HEK293 (cell line): ENCODE measurements at regions not wholly inside any gene's neighbourhood (a gene's known extent, or its start where the extent isn't known, plus 50 kb on each side); places are given as distances from the start of the nearest gene placed in this dataset.

Experiments used
- CTCF ChIA-PET: fragments of 350-600 bp; formaldehyde crosslinking; extraction: SDS; loops from one replicate; lab custom pipeline; 2021; ENCODE audit warnings: antibody characterized with exemption; lab: Yijun Ruan, JAX
- POLR2A ChIA-PET: fragments of 300-600 bp; formaldehyde crosslinking; extraction: SDS; loops from one replicate; lab custom pipeline; 2020; ENCODE audit warnings: antibody characterized with exemption, inconsistent platforms; lab: Yijun Ruan, JAX
- H3K27ac ChIP-seq: fragments of 200-500 bp; sonication (Bioruptor generic); 2 replicates; pipeline ENCODE4 v1.5.1; 2014; ENCODE audit warnings: low read depth, low read length, control low read depth, inconsistent platforms; ENCODE audit errors: extremely low read depth
- H3K36me3 ChIP-seq, 2 experiments: fragments of 200-500 bp in 1 of 2; sonication (Bioruptor generic) in 1 of 2; 1 replicate in 1 of 2; 2 replicates in 1 of 2; pipeline ENCODE4 v1.5.1; 2014 to 2017; ENCODE audit warnings: inconsistent platforms in 2 of 2, low read length in 2 of 2; ENCODE audit not compliant: control insufficient read depth in 2 of 2, insufficient read depth in 1 of 2
- H3K4me1 ChIP-seq: fragments of 200-500 bp; sonication (Bioruptor generic); 2 replicates; pipeline ENCODE4 v1.5.1; 2014; ENCODE audit warnings: mild to moderate bottlenecking, low read length, inconsistent platforms; ENCODE audit not compliant: control insufficient read depth, insufficient read depth
- H3K4me3 ChIP-seq: 2 replicates; pipeline ENCODE4 v1.5.1; 2011; ENCODE audit warnings: low read depth, mild to moderate bottlenecking, control low read depth, low read length, moderate library complexity
- H3K9me3 ChIP-seq: fragments of 200-500 bp; sonication (Bioruptor generic); 2 replicates; pipeline ENCODE4 v1.5.1; 2014; ENCODE audit warnings: low read depth, low read length, inconsistent platforms; ENCODE audit not compliant: control insufficient read depth, insufficient read depth
- ATF2 ChIP-seq: fragments of 450-650 bp; formaldehyde crosslinking; IDR thresholded peaks from 2 replicates; pipeline ENCODE4 v1.5.1; 2016; ENCODE audit warnings: missing biosample characterization, missing genetic modification characterization, low read depth
- FEZF1 ChIP-seq: fragments of 450-650 bp; formaldehyde crosslinking; IDR thresholded peaks from 2 replicates; pipeline ENCODE4 v1.5.1; 2016; ENCODE audit warnings: missing biosample characterization, missing genetic modification characterization
- GFI1B ChIP-seq: fragments of 450-650 bp; formaldehyde crosslinking; IDR thresholded peaks from 2 replicates; pipeline ENCODE4 v1.5.1; 2016; ENCODE audit warnings: missing biosample characterization, missing genetic modification characterization
- GLIS2 ChIP-seq: fragments of 450-650 bp; formaldehyde crosslinking; IDR thresholded peaks from 2 replicates; pipeline ENCODE4 v1.5.1; 2016; ENCODE audit warnings: missing biosample characterization, missing genetic modification characterization
- INSM2 ChIP-seq: fragments of 450-650 bp; formaldehyde crosslinking; IDR thresholded peaks from 2 replicates; pipeline ENCODE4 v1.5.1; 2016; ENCODE audit warnings: missing biosample characterization, missing genetic modification characterization
- KLF10 ChIP-seq: fragments of 450-650 bp; IDR thresholded peaks from 2 replicates; pipeline ENCODE4 v1.5.1; 2018; ENCODE audit warnings: missing biosample characterization, mild to moderate bottlenecking, missing genetic modification characterization
- PATZ1 ChIP-seq: fragments of 450-650 bp; formaldehyde crosslinking; IDR thresholded peaks from 2 replicates; pipeline ENCODE4 v1.5.1; 2016; ENCODE audit warnings: missing biosample characterization, missing genetic modification characterization
- SETDB1 ChIP-seq: IDR thresholded peaks from one replicate; pipeline ENCODE4 v1.6.1; 2017; ENCODE audit warnings: mild to moderate bottlenecking, low read length, moderate library complexity, mixed read lengths; ENCODE audit not compliant: insufficient read length
- TRIM28 ChIP-seq: IDR thresholded peaks from 2 replicates; pipeline ENCODE4 v1.6.1; 2011; ENCODE audit warnings: low read length, control low read depth, borderline replicate concordance
- ZNF155 ChIP-seq: fragments of 450-650 bp; formaldehyde crosslinking; IDR thresholded peaks from 2 replicates; pipeline ENCODE4 v1.5.1; 2016; ENCODE audit warnings: missing biosample characterization, missing genetic modification characterization
- ZNF211 ChIP-seq: fragments of 450-650 bp; formaldehyde crosslinking; IDR thresholded peaks from 2 replicates; pipeline ENCODE4 v1.5.1; 2016; ENCODE audit warnings: low read depth, missing biosample characterization, missing genetic modification characterization
- ZNF239 ChIP-seq: fragments of 450-650 bp; formaldehyde crosslinking; IDR thresholded peaks from 2 replicates; pipeline ENCODE4 v1.5.1; 2016; ENCODE audit warnings: missing biosample characterization, missing genetic modification characterization
- ZNF248 ChIP-seq: fragments of 450-650 bp; formaldehyde crosslinking; IDR thresholded peaks from 2 replicates; pipeline ENCODE4 v1.5.1; 2017; ENCODE audit warnings: missing biosample characterization, missing genetic modification characterization
- ZNF335 ChIP-seq: fragments of 450-650 bp; formaldehyde crosslinking; conservative IDR thresholded peaks from 2 replicates; pipeline ENCODE4 v1.5.1; 2016; ENCODE audit warnings: missing biosample characterization, missing genetic modification characterization
- ZNF501 ChIP-seq: fragments of 450-650 bp; formaldehyde crosslinking; IDR thresholded peaks from 2 replicates; pipeline ENCODE4 v1.5.1; 2016; ENCODE audit warnings: missing biosample characterization, missing genetic modification characterization
- ZNF530 ChIP-seq: fragments of 450-650 bp; formaldehyde crosslinking; IDR thresholded peaks from 2 replicates; pipeline ENCODE4 v1.5.1; 2016; ENCODE audit warnings: low read depth, missing biosample characterization, missing genetic modification characterization
- ZNF560 ChIP-seq: fragments of 450-650 bp; formaldehyde crosslinking; IDR thresholded peaks from 2 replicates; pipeline ENCODE4 v1.5.1; 2017; ENCODE audit warnings: missing biosample characterization, missing genetic modification characterization, borderline replicate concordance
- ZNF623 ChIP-seq: fragments of 450-650 bp; formaldehyde crosslinking; IDR thresholded peaks from 2 replicates; pipeline ENCODE4 v1.5.1; 2016; ENCODE audit warnings: missing biosample characterization, missing genetic modification characterization
- ZNF654 ChIP-seq: fragments of 450-650 bp; formaldehyde crosslinking; IDR thresholded peaks from 2 replicates; pipeline ENCODE4 v1.5.1; 2016; ENCODE audit warnings: low read depth, missing biosample characterization, missing genetic modification characterization
- ZNF664 ChIP-seq: fragments of 450-650 bp; formaldehyde crosslinking; IDR thresholded peaks from 2 replicates; pipeline ENCODE4 v1.5.1; 2016; ENCODE audit warnings: missing biosample characterization, missing genetic modification characterization
- ZNF768 ChIP-seq: fragments of 450-650 bp; formaldehyde crosslinking; IDR thresholded peaks from 2 replicates; pipeline ENCODE4 v1.5.1; 2018; ENCODE audit warnings: missing biosample characterization, mild to moderate bottlenecking, missing genetic modification characterization
- ZNF776 ChIP-seq: fragments of 450-650 bp; formaldehyde crosslinking; IDR thresholded peaks from 2 replicates; pipeline ENCODE4 v1.5.0; 2017; ENCODE audit warnings: missing biosample characterization, missing genetic modification characterization, borderline replicate concordance
- ZSCAN30 ChIP-seq: fragments of 450-650 bp; IDR thresholded peaks from 2 replicates; pipeline ENCODE4 v1.5.1; 2018; ENCODE audit warnings: missing biosample characterization, mild to moderate bottlenecking, missing genetic modification characterization, moderate library complexity
- TF ChIP-seq, protein P1 (sequence below): fragments of 450-650 bp; IDR thresholded peaks from 2 replicates; pipeline ENCODE4 v1.5.1; 2018; ENCODE audit warnings: missing biosample characterization, missing genetic modification characterization
- TF ChIP-seq, protein P2 (sequence below): fragments of 450-650 bp; formaldehyde crosslinking; IDR thresholded peaks from 2 replicates; pipeline ENCODE4 v1.5.1; 2016; ENCODE audit warnings: missing biosample characterization, missing genetic modification characterization
- TF ChIP-seq, protein P3 (sequence below): fragments of 450-650 bp; formaldehyde crosslinking; IDR thresholded peaks from 2 replicates; pipeline ENCODE4 v1.5.0; 2017; ENCODE audit warnings: missing biosample characterization, missing genetic modification characterization, borderline replicate concordance

GRCh38 chr1:229041946-229042345, 229.0 kb upstream of the RAB4A start:
- Histone ChIP-seq H3K4me3 (no peak overlapping the region), H3K9me3 (no peaks in the 10 kb centered on the region), H3K36me3 (no peaks in the 10 kb centered on the region), H3K27ac (no peak overlapping the region), H3K4me1 (no peaks in the 10 kb centered on the region)
- CTCF ChIA-PET, result interaction anchor here (0.6 kb wide), 1 partner anchor 31 kb away, joined by 3 read pairs; no protein-coding TSS in a partner anchor
- no peak for TF ChIP-seq ZNF501 (tag by site-specific recombination)
- no peak for TF ChIP-seq GLIS2 (tag by site-specific recombination)
- no peak for TF ChIP-seq SETDB1
- TF ChIP-seq ZNF776 (tag by site-specific recombination), result no peak
- no peak for TF ChIP-seq ZNF239 (tag by site-specific recombination)
- TF ChIP-seq GFI1B (tag by site-specific recombination), result no peak
- TF ChIP-seq ZNF335 (tag by site-specific recombination), result no peak
- POLR2A ChIA-PET, result no interaction called here

DNA sequence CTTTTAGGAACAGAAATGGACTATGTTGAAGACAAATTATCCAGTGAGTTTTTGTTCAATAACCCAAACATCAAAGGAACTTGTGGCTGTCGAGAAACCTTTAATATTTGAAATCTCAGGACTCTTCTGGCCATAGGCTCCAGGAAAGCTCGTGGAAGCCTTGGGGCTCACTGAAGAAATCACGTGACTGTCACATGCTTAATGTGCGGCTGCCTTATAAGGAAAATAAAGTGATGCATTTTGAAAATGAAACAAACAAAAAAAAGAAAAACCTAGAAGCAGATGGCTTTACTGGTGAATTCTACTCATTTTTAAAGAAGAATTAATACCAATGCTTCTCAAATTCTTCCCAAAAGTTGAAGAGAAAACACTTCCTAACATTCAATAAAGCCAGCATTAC, 228.4 kb upstream of the RAB4A start:
- ChIA-PET POLR2A (no interaction called here), CTCF (interaction anchor here (0.6 kb wide), 1 partner anchor 31 kb away, joined by 3 read pairs; no protein-coding TSS in a partner anchor)
- no peak overlapping the region for H3K4me3 ChIP-seq
- no peaks in the 10 kb centered on the region for H3K4me1 ChIP-seq
- H3K27ac ChIP-seq, result no peak overlapping the region
- TF ChIP-seq ZNF623 (tag by site-specific recombination) (no peak), KLF10 (tag by site-specific recombination) (no peak), FEZF1 (tag by site-specific recombination) (no peak), ZNF768 (no peak), ZSCAN30 (tag by site-specific recombination) (no peak), TRIM28 (no peak), ZNF560 (tag by site-specific recombination) (no peak), ZNF530 (no peak), ZNF155 (tag by site-specific recombination) (no peak), ZNF654 (tag by site-specific recombination) (no peak), ATF2 (no peak), GLIS2 (tag by site-specific recombination) (no peak), ZNF248 (tag by site-specific recombination) (no peak), ZNF211 (tag by site-specific recombination) (no peak), PATZ1 (tag by site-specific recombination) (no peak), ZNF664 (tag by site-specific recombination) (no peak), INSM2 (no peak)
- TF ChIP-seq, protein P1, sequence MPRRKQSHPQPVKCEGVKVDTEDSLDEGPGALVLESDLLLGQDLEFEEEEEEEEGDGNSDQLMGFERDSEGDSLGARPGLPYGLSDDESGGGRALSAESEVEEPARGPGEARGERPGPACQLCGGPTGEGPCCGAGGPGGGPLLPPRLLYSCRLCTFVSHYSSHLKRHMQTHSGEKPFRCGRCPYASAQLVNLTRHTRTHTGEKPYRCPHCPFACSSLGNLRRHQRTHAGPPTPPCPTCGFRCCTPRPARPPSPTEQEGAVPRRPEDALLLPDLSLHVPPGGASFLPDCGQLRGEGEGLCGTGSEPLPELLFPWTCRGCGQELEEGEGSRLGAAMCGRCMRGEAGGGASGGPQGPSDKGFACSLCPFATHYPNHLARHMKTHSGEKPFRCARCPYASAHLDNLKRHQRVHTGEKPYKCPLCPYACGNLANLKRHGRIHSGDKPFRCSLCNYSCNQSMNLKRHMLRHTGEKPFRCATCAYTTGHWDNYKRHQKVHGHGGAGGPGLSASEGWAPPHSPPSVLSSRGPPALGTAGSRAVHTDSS, result no peak
- TF ChIP-seq, protein P2, sequence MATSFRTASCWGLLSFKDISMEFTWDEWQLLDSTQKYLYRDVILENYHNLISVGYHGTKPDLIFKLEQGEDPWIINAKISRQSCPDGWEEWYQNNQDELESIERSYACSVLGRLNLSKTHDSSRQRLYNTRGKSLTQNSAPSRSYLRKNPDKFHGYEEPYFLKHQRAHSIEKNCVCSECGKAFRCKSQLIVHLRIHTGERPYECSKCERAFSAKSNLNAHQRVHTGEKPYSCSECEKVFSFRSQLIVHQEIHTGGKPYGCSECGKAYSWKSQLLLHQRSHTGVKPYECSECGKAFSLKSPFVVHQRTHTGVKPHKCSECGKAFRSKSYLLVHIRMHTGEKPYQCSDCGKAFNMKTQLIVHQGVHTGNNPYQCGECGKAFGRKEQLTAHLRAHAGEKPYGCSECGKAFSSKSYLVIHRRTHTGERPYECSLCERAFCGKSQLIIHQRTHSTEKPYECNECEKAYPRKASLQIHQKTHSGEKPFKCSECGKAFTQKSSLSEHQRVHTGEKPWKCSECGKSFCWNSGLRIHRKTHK (tag by site-specific recombination), result no peak
- TF ChIP-seq, protein P3, sequence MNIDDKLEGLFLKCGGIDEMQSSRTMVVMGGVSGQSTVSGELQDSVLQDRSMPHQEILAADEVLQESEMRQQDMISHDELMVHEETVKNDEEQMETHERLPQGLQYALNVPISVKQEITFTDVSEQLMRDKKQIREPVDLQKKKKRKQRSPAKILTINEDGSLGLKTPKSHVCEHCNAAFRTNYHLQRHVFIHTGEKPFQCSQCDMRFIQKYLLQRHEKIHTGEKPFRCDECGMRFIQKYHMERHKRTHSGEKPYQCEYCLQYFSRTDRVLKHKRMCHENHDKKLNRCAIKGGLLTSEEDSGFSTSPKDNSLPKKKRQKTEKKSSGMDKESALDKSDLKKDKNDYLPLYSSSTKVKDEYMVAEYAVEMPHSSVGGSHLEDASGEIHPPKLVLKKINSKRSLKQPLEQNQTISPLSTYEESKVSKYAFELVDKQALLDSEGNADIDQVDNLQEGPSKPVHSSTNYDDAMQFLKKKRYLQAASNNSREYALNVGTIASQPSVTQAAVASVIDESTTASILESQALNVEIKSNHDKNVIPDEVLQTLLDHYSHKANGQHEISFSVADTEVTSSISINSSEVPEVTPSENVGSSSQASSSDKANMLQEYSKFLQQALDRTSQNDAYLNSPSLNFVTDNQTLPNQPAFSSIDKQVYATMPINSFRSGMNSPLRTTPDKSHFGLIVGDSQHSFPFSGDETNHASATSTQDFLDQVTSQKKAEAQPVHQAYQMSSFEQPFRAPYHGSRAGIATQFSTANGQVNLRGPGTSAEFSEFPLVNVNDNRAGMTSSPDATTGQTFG (tag by site-specific recombination), result no peak
- no peaks in the 10 kb centered on the region for H3K9me3 ChIP-seq
- no peaks in the 10 kb centered on the region for H3K36me3 ChIP-seq
